DND-41 (cell line): ENCODE measurements at regions not wholly inside any gene's neighbourhood (a gene's known extent, or its start where the extent isn't known, plus 50 kb on each side); places are given as distances from the start of the nearest gene placed in this dataset.

Source experiments
- ATAC-seq: fragments of 200-7000 bp; cut with Tn5 transposase; 3 replicates; pipeline ENCODE4 v1.9.1; 2021; ENCODE audit warnings: low read depth; ENCODE audit not compliant: insufficient read depth
- DNase-seq: peaks from one replicate; pipeline ENCODE4 v3.0.0-alpha.2; 2020
- H2AFZ ChIP-seq: 2 replicates; pipeline ENCODE4 v1.6.0; 2012; ENCODE audit warnings: low read depth, low read length
- H3K27ac ChIP-seq: 2 replicates; pipeline ENCODE4 v1.5.1; 2012; ENCODE audit warnings: low read length, inconsistent platforms
- H3K27me3 ChIP-seq: fragments of 200-600 bp; sonication (generic); 2 replicates; pipeline ENCODE4 v1.6.0; 2012; ENCODE audit warnings: low read length, mild to moderate bottlenecking, inconsistent platforms; ENCODE audit not compliant: insufficient read depth, poor library complexity
- H3K36me3 ChIP-seq: 2 replicates; pipeline ENCODE4 v1.5.1; 2012; ENCODE audit warnings: low read length, inconsistent platforms; ENCODE audit not compliant: insufficient read depth
- H3K4me1 ChIP-seq: 2 replicates; pipeline ENCODE4 v1.5.1; 2012; ENCODE audit warnings: mild to moderate bottlenecking, low read length; ENCODE audit not compliant: insufficient read depth
- H3K4me2 ChIP-seq: 2 replicates; pipeline ENCODE4 v1.6.0; 2012; ENCODE audit warnings: mild to moderate bottlenecking, moderate library complexity, low read length, inconsistent platforms; ENCODE audit not compliant: insufficient read depth
- H3K4me3 ChIP-seq, 2 experiments: fragments of 200-600 bp in 1 of 2; shearing (Covaris generic) in 1 of 2; 2 replicates each; pipeline ENCODE4 v1.5.1; 2012 to 2016; ENCODE audit warnings: inconsistent platforms in 2 of 2, low read length in 2 of 2, mild to moderate bottlenecking in 2 of 2, low read depth in 1 of 2, moderate library complexity in 1 of 2
- H3K79me2 ChIP-seq: 2 replicates; pipeline ENCODE4 v1.6.0; 2012; ENCODE audit warnings: low read length, inconsistent platforms; ENCODE audit not compliant: insufficient read depth
- H3K9ac ChIP-seq: 2 replicates; pipeline ENCODE4 v1.6.0; 2012; ENCODE audit warnings: low read depth, mild to moderate bottlenecking, inconsistent platforms, low read length, moderate library complexity
- H3K9me3 ChIP-seq: 2 replicates; pipeline ENCODE4 v1.5.1; 2012; ENCODE audit warnings: low read length, moderate library complexity, mild to moderate bottlenecking, inconsistent platforms; ENCODE audit not compliant: insufficient read depth, severe bottlenecking
- H4K20me1 ChIP-seq: 2 replicates; pipeline ENCODE4 v1.6.0; 2012; ENCODE audit warnings: low read length; ENCODE audit not compliant: insufficient read depth
- EZH2 ChIP-seq: IDR thresholded peaks from 3 replicates; pipeline ENCODE4 v1.6.1; 2012; ENCODE audit warnings: borderline replicate concordance, low read depth, mild to moderate bottlenecking, moderate library complexity, low read length, inconsistent platforms; ENCODE audit not compliant: severe bottlenecking
- TF ChIP-seq, protein P1 (sequence below): IDR thresholded peaks from 2 replicates; pipeline ENCODE4 v1.5.1; 2012; ENCODE audit warnings: borderline replicate concordance, low read length, moderate library complexity, mild to moderate bottlenecking; ENCODE audit not compliant: poor library complexity, severe bottlenecking; ENCODE audit errors: extremely low read depth

DNA sequence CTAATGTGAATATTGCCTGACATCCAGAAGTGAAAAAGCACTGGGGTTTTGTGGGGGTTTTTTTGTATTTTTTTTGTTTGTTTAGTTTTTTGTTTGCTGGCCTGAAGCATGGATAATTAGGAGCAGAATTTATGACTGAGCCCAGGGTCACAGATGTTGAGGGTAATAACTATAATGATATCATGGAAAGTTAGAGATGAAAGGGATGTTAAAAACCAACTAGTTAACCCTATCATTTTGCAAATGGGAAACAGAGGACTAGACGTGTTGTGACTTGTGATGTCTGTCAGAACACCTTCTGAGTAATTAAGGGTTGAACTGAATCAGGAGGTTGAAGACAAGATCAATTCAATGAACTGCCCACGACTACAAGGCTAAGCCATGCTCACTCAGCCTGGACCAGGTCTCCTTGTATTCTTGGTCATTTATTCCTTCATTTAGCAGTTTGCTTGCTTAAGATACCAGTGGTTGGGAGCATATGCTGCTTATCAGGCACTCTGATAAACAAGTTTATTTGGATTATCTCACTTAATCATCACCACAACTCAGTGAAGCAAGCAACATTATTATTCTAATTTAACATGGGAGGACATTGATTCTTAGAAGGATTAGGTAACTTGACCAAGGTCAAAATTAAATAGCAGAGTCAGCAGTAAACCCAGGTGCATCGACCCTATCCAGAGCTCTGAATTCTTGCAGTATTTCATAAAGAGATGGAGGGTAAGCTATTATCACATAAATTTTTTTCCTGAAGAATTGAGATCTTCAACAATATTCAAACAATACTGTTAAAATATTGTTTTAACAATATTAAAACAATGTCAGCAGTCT is 75.7 kb upstream of the PIK3R1 start:
- Histone ChIP-seq H4K20me1 (no peaks in the 10 kb centered on the region), H3K9me3 (no peaks in the 10 kb centered on the region), H3K79me2 (no peaks in the 10 kb centered on the region), H3K4me2 (no peak overlapping the region), H3K27me3 (no peaks in the 10 kb centered on the region), H3K27ac (no peak overlapping the region), H3K4me1 (no peaks in the 10 kb centered on the region), H2AFZ (no peak overlapping the region), H3K36me3 (no peaks in the 10 kb centered on the region), H3K9ac (no peak overlapping the region), H3K4me3 (no peak overlapping the region)
- TF ChIP-seq, protein P1, sequence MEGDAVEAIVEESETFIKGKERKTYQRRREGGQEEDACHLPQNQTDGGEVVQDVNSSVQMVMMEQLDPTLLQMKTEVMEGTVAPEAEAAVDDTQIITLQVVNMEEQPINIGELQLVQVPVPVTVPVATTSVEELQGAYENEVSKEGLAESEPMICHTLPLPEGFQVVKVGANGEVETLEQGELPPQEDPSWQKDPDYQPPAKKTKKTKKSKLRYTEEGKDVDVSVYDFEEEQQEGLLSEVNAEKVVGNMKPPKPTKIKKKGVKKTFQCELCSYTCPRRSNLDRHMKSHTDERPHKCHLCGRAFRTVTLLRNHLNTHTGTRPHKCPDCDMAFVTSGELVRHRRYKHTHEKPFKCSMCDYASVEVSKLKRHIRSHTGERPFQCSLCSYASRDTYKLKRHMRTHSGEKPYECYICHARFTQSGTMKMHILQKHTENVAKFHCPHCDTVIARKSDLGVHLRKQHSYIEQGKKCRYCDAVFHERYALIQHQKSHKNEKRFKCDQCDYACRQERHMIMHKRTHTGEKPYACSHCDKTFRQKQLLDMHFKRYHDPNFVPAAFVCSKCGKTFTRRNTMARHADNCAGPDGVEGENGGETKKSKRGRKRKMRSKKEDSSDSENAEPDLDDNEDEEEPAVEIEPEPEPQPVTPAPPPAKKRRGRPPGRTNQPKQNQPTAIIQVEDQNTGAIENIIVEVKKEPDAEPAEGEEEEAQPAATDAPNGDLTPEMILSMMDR, result no peak
- TF ChIP-seq EZH2, result no peak
- no peak for ATAC-seq
- no peak for DNase-seq

DNA sequence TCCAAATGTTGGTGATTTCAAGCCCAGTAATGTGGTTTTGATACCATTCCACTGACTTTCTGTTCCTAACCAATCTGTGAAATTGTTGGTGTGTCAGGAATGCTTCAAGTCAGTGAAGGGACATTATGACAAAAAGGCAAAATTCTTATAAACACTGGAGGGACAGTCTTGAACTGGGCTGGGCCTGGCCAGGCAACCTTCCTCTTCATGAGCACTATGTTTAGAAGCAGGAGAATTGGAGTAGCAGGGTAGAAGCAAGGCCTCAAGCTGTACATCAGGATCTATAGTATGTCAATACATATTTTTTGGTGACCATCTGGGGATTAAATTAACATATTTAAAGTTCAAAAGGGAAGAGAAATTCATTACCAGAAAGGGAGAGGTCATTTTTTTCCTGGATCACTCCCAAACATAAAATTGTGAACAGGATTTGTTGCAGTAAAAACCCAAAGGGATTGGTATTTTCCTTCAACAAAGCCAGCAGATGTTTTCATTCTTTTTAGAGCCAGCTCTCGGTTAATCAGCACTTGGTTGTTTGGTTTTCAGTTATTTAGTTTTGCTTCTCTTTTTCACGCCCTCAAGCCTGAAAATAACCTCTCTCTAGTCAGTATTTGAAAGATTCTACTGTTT is 77.9 kb upstream of the PIK3R1 start:
- Histone ChIP-seq H3K9ac (no peak overlapping the region), H3K4me1 (no peaks in the 10 kb centered on the region), H2AFZ (no peak overlapping the region), H3K9me3 (no peaks in the 10 kb centered on the region), H3K36me3 (no peaks in the 10 kb centered on the region), H3K79me2 (no peaks in the 10 kb centered on the region), H4K20me1 (no peaks in the 10 kb centered on the region), H3K4me2 (no peak overlapping the region), H3K27ac (no peak overlapping the region), H3K4me3 (no peak overlapping the region), H3K27me3 (no peaks in the 10 kb centered on the region)
- DNase-seq, result no peak
- ATAC-seq, result no peak
- TF ChIP-seq, protein P1, result no peak
- TF ChIP-seq EZH2, result no peak

DNA sequence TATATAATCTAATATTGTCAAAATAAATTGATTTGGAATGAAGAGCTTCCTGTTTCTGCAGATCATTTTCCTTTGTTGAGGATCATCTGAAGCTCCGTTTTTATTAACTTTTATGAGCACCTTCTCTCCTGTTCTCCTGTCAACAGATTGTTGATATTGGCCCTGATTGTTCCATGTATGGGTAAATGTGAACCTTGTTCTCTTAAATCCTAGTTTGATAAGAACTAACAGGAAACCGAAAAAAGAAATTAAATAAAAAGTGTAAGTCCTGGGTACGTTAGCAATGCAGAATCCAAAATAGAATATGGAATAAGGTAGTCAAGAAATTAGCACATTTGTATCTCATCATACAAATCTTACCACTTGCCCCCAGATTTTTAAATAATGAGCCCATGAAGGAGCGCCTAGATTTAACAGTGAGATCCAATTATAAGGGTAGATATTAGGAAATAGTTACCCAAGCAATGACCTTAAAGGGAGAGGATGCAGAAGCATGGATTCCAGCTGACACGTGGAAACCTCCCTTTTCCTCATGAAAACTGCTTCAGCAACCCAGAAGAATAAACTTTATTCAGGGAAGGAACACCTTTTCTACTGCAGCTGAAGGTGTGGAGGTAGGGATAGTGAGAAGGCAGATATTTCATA is 80.8 kb upstream of the PIK3R1 start:
- H3K36me3 ChIP-seq, result no peaks in the 10 kb centered on the region
- no peaks in the 10 kb centered on the region for H3K79me2 ChIP-seq
- no peak for TF ChIP-seq EZH2
- TF ChIP-seq, protein P1, result no peak
- H3K4me2 ChIP-seq, result no peak overlapping the region
- H3K9ac ChIP-seq, result no peak overlapping the region
- H3K4me3 ChIP-seq, result no peak overlapping the region
- ATAC-seq (no peak), DNase-seq (no peak)
- H3K27me3 ChIP-seq, result no peaks in the 10 kb centered on the region
- no peaks in the 10 kb centered on the region for H3K9me3 ChIP-seq
- no peak overlapping the region for H2AFZ ChIP-seq
- no peaks in the 10 kb centered on the region for H4K20me1 ChIP-seq
- no peak overlapping the region for H3K27ac ChIP-seq
- no peaks in the 10 kb centered on the region for H3K4me1 ChIP-seq
